HepG2 (cell line): ENCODE measurements at regions not wholly inside any gene's neighbourhood (a gene's known extent, or its start where the extent isn't known, plus 50 kb on each side); places are given as distances from the start of the nearest gene placed in this dataset.
A peak's percentile ranks its signal among the peaks of the same experiment; 100 is the strongest.
"Not testable (repeated sequence)": the region's sequence is repeated elsewhere in the genome, so short reads cannot be mapped to it uniquely, and the experiment has no call there.

ENCODE experiments used
- ATAC-seq: fragments of 200-7000 bp; cut with Tn5 transposase; 3 replicates; pipeline ENCODE4 v1.9.1; 2020; ENCODE audit warnings: mild to moderate bottlenecking, moderate library complexity
- BruUV-seq: library from RNA; stranded (reverse); fragments of 400-500 nt; replicated peaks from 2 replicates; lab custom pipeline; 2021; lab: Mats Ljungman, UMichigan
- CTCF ChIA-PET: fragments of 300-600 bp; formaldehyde crosslinking; extraction: SDS; loops from one replicate; lab custom pipeline; 2021; ENCODE audit warnings: low total read pairs, inconsistent platforms, low intra/inter-chr PET ratio; lab: Yijun Ruan, JAX
- POLR2A ChIA-PET: fragments of 350-600 bp; sonication (Branson Sonifier 250); formaldehyde crosslinking; loops from one replicate; lab custom pipeline; 2020; ENCODE audit warnings: antibody characterized with exemption, inconsistent platforms; lab: Yijun Ruan, JAX
- DNase-seq: peaks from one replicate; pipeline ENCODE4 v3.0.0-alpha.2; 2015; ENCODE audit warnings: low spot score
- FAIRE-seq: peaks from 3 replicates; lab custom pipeline; 2011; peaks lifted over from hg19 to GRCh38; lab: Jason Lieb, UNC
- H2AFZ ChIP-seq: one replicate; pipeline ENCODE4 v1.6.1; 2011; ENCODE audit warnings: low read length, inconsistent platforms
- H3K27ac ChIP-seq: fragments of 300-600 bp; 3 replicates; pipeline ENCODE4 v1.8.0; 2011; ENCODE audit warnings: mixed run types, mild to moderate bottlenecking, mixed read lengths, low read length, inconsistent platforms; ENCODE audit not compliant: insufficient read depth; ENCODE audit errors: extremely low read length
- H3K27me3 ChIP-seq, 2 experiments: fragments of 200-600 bp in 1 of 2; 2 replicates in 1 of 2; 3 replicates in 1 of 2; pipeline versions ENCODE4 v1.6.0 to v1.8.0; 2011; ENCODE audit warnings: low read length in 2 of 2, mild to moderate bottlenecking in 2 of 2, moderate library complexity in 2 of 2, inconsistent platforms in 1 of 2; ENCODE audit not compliant: insufficient read depth in 2 of 2, control insufficient read depth in 1 of 2
- H3K36me3 ChIP-seq, 2 experiments: fragments of 200-600 bp in 1 of 2; replicated peaks in 1 of 2; 2 replicates in 1 of 2; 3 replicates in 1 of 2; pipeline versions ENCODE4 v1.5.1 to v1.8.0; 2011; ENCODE audit warnings: low read length in 2 of 2, inconsistent platforms in 1 of 2; ENCODE audit not compliant: insufficient read depth in 2 of 2, control insufficient read depth in 1 of 2
- H3K4me1 ChIP-seq: 2 replicates; pipeline ENCODE4 v1.5.1; 2012; ENCODE audit warnings: low read length, inconsistent platforms; ENCODE audit not compliant: insufficient read depth
- H3K4me2 ChIP-seq: 2 replicates; pipeline ENCODE4 v1.6.0; 2011; ENCODE audit warnings: low read depth, low read length, inconsistent platforms
- H3K4me3 ChIP-seq, 3 experiments: fragments of 200-600 bp in 1 of 3; sonication (generic), shearing (Covaris generic) in 1 of 3; replicated peaks in 1 of 3; 2 replicates each; pipeline ENCODE4 v1.5.1; 2011 to 2016; ENCODE audit warnings: low read length in 3 of 3, inconsistent platforms in 2 of 3, low read depth in 2 of 3, mild to moderate bottlenecking in 2 of 3, control low read depth in 1 of 3, mixed read lengths in 1 of 3; ENCODE audit not compliant: insufficient read depth in 1 of 3
- H3K79me2 ChIP-seq: one replicate; pipeline ENCODE4 v1.6.1; 2011; ENCODE audit warnings: low read length, inconsistent platforms; ENCODE audit not compliant: insufficient read depth
- H3K9ac ChIP-seq: 2 replicates; pipeline ENCODE4 v1.6.0; 2011; ENCODE audit warnings: mild to moderate bottlenecking, low read depth, low read length, inconsistent platforms; ENCODE audit not compliant: insufficient read depth
- H3K9me3 ChIP-seq: 2 replicates; pipeline ENCODE4 v1.5.1; 2012; ENCODE audit warnings: mild to moderate bottlenecking, low read length
- H4K20me1 ChIP-seq: 2 replicates; pipeline ENCODE4 v1.6.0; 2011; ENCODE audit warnings: inconsistent platforms, mild to moderate bottlenecking, low read length, moderate library complexity; ENCODE audit not compliant: insufficient read depth
- MLXIP ChIP-seq: sonication (generic); formaldehyde crosslinking; IDR thresholded peaks from 2 replicates; pipeline ENCODE4 v1.9.0; 2021; ENCODE audit warnings: missing genetic modification reagents, borderline replicate concordance
- NFYC ChIP-seq: IDR thresholded peaks from 2 replicates; pipeline ENCODE4 v1.6.1; 2016; ENCODE audit warnings: missing genetic modification reagents, missing compliant biosample characterization
- SNAPC4 ChIP-seq: sonication (generic); formaldehyde crosslinking; IDR thresholded peaks from 2 replicates; pipeline ENCODE4 v1.4.0; 2020; ENCODE audit warnings: mild to moderate bottlenecking, missing genetic modification reagents
- SRF ChIP-seq: IDR thresholded peaks from 2 replicates; pipeline ENCODE4 v1.6.1; 2011; ENCODE audit warnings: mild to moderate bottlenecking, low read depth, low read length, moderate library complexity
- WGBS: methylation state at CpG from one replicate; pipeline ENCODE4 v1.1.6; 2017; ENCODE audit warnings: low lambda C conversion rate; 5-methylcytosine and 5-hydroxymethylcytosine counted together
- in situ Hi-C: cut with HindIII; loops from 2 replicates; pipeline ENCODE4 v1.10.0; 2017; ENCODE audit warnings: low pct_unique_long_range_greater_than_20kb; ENCODE audit not compliant: extremely low pct_ligation_motif_present
- intact Hi-C: fragments of 100-400 bp; cut with micrococcal nuclease; formaldehyde crosslinking; loops from one replicate; pipeline ENCODE4 v1.10.0; 2022; ENCODE audit not compliant: unreplicated experiment
- TF ChIP-seq, protein P1 (sequence below): sonication (generic); formaldehyde crosslinking; IDR thresholded peaks from 2 replicates; pipeline ENCODE4 v1.5.0; 2020; ENCODE audit warnings: mild to moderate bottlenecking, missing genetic modification reagents
- TF ChIP-seq, protein P2 (sequence below): IDR thresholded peaks from 2 replicates; pipeline ENCODE4 v1.6.1; 2016; ENCODE audit warnings: low read depth

- peaks cover 11 to 80% of the 10 kb centered on the region in 2 experiments; a peak in 4 of 5 replicates for H3K27me3 ChIP-seq
- H3K4me1 ChIP-seq, DNase-seq, FAIRE-seq, H3K79me2 ChIP-seq, H3K9me3 ChIP-seq, H2AFZ ChIP-seq, H4K20me1 ChIP-seq, H3K36me3 ChIP-seq, H3K4me3 ChIP-seq, H3K27ac ChIP-seq, ATAC-seq, H3K9ac ChIP-seq, H3K4me2 ChIP-seq, CTCF ChIA-PET, BruUV-seq, intact Hi-C loops, POLR2A ChIA-PET, in situ Hi-C loops: not testable (repeated sequence)
- TF ChIP-seq, protein P1, sequence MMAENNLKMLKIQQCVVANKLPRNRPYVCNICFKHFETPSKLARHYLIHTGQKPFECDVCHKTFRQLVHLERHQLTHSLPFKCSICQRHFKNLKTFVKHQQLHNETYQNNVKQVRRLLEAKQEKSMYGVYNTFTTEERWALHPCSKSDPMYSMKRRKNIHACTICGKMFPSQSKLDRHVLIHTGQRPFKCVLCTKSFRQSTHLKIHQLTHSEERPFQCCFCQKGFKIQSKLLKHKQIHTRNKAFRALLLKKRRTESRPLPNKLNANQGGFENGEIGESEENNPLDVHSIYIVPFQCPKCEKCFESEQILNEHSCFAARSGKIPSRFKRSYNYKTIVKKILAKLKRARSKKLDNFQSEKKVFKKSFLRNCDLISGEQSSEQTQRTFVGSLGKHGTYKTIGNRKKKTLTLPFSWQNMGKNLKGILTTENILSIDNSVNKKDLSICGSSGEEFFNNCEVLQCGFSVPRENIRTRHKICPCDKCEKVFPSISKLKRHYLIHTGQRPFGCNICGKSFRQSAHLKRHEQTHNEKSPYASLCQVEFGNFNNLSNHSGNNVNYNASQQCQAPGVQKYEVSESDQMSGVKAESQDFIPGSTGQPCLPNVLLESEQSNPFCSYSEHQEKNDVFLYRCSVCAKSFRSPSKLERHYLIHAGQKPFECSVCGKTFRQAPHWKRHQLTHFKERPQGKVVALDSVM (CRISPR knock-in tag), result 0 out of 2 replicates have a peak, but pooled peaks have one; percentile 24
- WGBS, result 82% methylated on average over 7 of the region's 7 CpGs
These were observed 91.5 kb upstream of the COL5A1 start for GRCh38 chr9:134550081-134550480.

DNA sequence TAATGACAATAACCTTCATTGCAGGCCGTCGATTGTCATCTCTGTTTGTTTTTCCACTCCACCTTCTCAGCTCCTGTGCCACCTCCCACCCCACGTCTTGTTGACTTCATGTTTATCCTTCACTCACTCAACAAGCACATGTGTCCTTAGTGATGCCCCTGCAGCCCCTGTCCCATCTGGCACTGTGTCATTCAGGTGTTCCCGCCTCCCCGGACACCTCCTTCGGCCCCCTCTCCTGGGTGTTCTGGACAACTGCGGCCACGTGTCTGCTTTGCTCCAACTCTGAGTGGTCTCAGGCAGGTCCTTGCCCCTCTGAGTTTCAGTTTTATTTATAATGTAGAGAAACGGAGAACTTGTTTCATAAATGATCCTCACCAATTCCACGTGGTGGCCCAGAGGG, 91.0 kb upstream of the COL5A1 start:
- ChIA-PET POLR2A (no interaction called here), CTCF (no interaction called here)
- peaks cover 11 to 75% of the 10 kb centered on the region in 2 experiments; a peak in 4 of 5 replicates for H3K27me3 ChIP-seq
- intact Hi-C loops (no loop called here), in situ Hi-C loops (no loop called here)
- BruUV-seq, result no TSS peak
- DNase-seq (no peak), ATAC-seq (no peak), FAIRE-seq (no peak)
- no peak overlapping the region for H3K4me3 ChIP-seq
- no peaks in the 10 kb centered on the region for H3K79me2 ChIP-seq
- no peaks in the 10 kb centered on the region for H4K20me1 ChIP-seq
- no peak overlapping the region for H3K9ac ChIP-seq
- no peak overlapping the region for H2AFZ ChIP-seq
- no peak overlapping the region for H3K4me2 ChIP-seq
- no peaks in the 10 kb centered on the region for H3K4me1 ChIP-seq
- 17% methylated on average over 10 of the region's 10 CpGs for WGBS
- no peaks in the 10 kb centered on the region for H3K9me3 ChIP-seq
- H3K27ac ChIP-seq, result no peak overlapping the region
- no peaks in the 10 kb centered on the region for H3K36me3 ChIP-seq
- TF ChIP-seq SNAPC4 (no peak), SRF (no peak), NFYC (no peak), MLXIP (CRISPR knock-in tag) (no peak)
- TF ChIP-seq, protein P2, sequence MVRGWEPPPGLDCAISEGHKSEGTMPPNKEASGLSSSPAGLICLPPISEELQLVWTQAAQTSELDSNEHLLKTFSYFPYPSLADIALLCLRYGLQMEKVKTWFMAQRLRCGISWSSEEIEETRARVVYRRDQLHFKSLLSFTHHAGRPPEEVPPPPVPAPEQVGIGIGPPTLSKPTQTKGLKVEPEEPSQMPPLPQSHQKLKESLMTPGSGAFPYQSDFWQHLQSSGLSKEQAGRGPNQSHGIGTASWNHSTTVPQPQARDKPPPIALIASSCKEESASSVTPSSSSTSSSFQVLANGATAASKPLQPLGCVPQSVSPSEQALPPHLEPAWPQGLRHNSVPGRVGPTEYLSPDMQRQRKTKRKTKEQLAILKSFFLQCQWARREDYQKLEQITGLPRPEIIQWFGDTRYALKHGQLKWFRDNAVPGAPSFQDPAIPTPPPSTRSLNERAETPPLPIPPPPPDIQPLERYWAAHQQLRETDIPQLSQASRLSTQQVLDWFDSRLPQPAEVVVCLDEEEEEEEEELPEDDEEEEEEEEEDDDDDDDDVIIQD, result no peak
